ENCODE measurements at regions not wholly inside any gene's neighbourhood (a gene's known extent, or its start where the extent isn't known, plus 50 kb on each side); places are given as distances from the start of the nearest gene placed in this dataset.

- TF ChIP-seq, protein P1, sequence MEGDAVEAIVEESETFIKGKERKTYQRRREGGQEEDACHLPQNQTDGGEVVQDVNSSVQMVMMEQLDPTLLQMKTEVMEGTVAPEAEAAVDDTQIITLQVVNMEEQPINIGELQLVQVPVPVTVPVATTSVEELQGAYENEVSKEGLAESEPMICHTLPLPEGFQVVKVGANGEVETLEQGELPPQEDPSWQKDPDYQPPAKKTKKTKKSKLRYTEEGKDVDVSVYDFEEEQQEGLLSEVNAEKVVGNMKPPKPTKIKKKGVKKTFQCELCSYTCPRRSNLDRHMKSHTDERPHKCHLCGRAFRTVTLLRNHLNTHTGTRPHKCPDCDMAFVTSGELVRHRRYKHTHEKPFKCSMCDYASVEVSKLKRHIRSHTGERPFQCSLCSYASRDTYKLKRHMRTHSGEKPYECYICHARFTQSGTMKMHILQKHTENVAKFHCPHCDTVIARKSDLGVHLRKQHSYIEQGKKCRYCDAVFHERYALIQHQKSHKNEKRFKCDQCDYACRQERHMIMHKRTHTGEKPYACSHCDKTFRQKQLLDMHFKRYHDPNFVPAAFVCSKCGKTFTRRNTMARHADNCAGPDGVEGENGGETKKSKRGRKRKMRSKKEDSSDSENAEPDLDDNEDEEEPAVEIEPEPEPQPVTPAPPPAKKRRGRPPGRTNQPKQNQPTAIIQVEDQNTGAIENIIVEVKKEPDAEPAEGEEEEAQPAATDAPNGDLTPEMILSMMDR (conservative IDR thresholded peaks at IDR 0.05; ENCODE audit: low read length), result no peak
- no peak for TF ChIP-seq EZH2phosphoT487 (IDR thresholded peaks at IDR 0.05; ENCODE audit: borderline replicate concordance)
Observed at GRCh38 chr21:35775778-35776544, 284.4 kb downstream of the SETD4 start.
